GM23338 (cell line): ENCODE measurements at regions not wholly inside any gene's neighbourhood (a gene's known extent, or its start where the extent isn't known, plus 50 kb on each side); places are given as distances from the start of the nearest gene placed in this dataset.

ENCODE experiments used
- ATAC-seq: fragments of 200-7000 bp; cut with Tn5 transposase; 3 replicates; pipeline ENCODE4 v1.9.1; 2020
- DNase-seq: peaks from one replicate; pipeline ENCODE4 v3.0.0-alpha.2; 2015; ENCODE audit warnings: low spot score
- H2AFZ ChIP-seq: fragments of 200-600 bp; sonication (generic); 2 replicates; pipeline ENCODE4 v1.8.0; 2016; ENCODE audit warnings: antibody characterized with exemption, mild to moderate bottlenecking, moderate library complexity
- H3F3A ChIP-seq: fragments of 200-600 bp; sonication (generic); replicated peaks from 2 replicates; pipeline ENCODE4 v1.8.0; 2017; ENCODE audit warnings: antibody characterized with exemption, mixed run types, low read depth
- H3K27ac ChIP-seq: fragments of 200-600 bp; sonication (generic); 2 replicates; pipeline ENCODE4 v1.6.1; 2016; ENCODE audit warnings: low read depth
- H3K27me3 ChIP-seq: fragments of 200-600 bp; sonication (generic); 2 replicates; pipeline ENCODE4 v1.8.0; 2016; ENCODE audit warnings: mild to moderate bottlenecking, mixed run types, moderate library complexity; ENCODE audit not compliant: insufficient read depth
- H3K36me3 ChIP-seq: fragments of 200-600 bp; sonication (generic); 2 replicates; pipeline ENCODE4 v1.8.0; 2016; ENCODE audit warnings: mild to moderate bottlenecking; ENCODE audit not compliant: insufficient read depth
- H3K4me1 ChIP-seq: fragments of 200-600 bp; sonication (generic); 2 replicates; pipeline ENCODE4 v1.8.0; 2016; ENCODE audit warnings: mild to moderate bottlenecking, moderate library complexity; ENCODE audit not compliant: insufficient read depth
- H3K4me2 ChIP-seq: fragments of 200-600 bp; sonication (generic); 2 replicates; pipeline ENCODE4 v1.7.1; 2017; ENCODE audit warnings: mixed run types
- H3K4me3 ChIP-seq: fragments of 200-600 bp; sonication (generic); 2 replicates; pipeline ENCODE4 v1.6.1; 2016; ENCODE audit warnings: mixed run types
- H3K79me2 ChIP-seq: fragments of 200-600 bp; sonication (generic); replicated peaks from 2 replicates; pipeline ENCODE4 v1.8.0; 2017; ENCODE audit warnings: mild to moderate bottlenecking; ENCODE audit not compliant: insufficient read depth
- H3K9me2 ChIP-seq: fragments of 200-600 bp; sonication (generic); 2 replicates; pipeline ENCODE4 v1.8.0; 2017; ENCODE audit not compliant: insufficient read depth
- H4K20me1 ChIP-seq: fragments of 200-600 bp; sonication (generic); replicated peaks from 2 replicates; pipeline ENCODE4 v1.8.0; 2017; ENCODE audit warnings: mild to moderate bottlenecking; ENCODE audit not compliant: insufficient read depth
- H3K27ac Mint-ChIP-seq: 2 replicates; pipeline ENCODE4 v1.8.0; 2020; ENCODE audit warnings: inconsistent platforms, mild to moderate bottlenecking, moderate library complexity, mixed read lengths
- H3K27me3 Mint-ChIP-seq: 3 replicates; pipeline ENCODE4 v1.8.0; 2022; ENCODE audit warnings: low read depth, mild to moderate bottlenecking, moderate library complexity, mixed read lengths, inconsistent platforms; ENCODE audit not compliant: insufficient read depth, poor library complexity
- H3K36me3 Mint-ChIP-seq: 3 replicates; pipeline ENCODE4 v1.8.0; 2021; ENCODE audit warnings: low read depth, mild to moderate bottlenecking, inconsistent platforms, moderate library complexity, mixed read lengths
- H3K4me1 Mint-ChIP-seq: 3 replicates; pipeline ENCODE4 v1.8.0; 2020; ENCODE audit warnings: mild to moderate bottlenecking, inconsistent platforms, mixed read lengths
- H3K4me3 Mint-ChIP-seq: 3 replicates; pipeline ENCODE4 v1.8.0; 2021; ENCODE audit warnings: moderate library complexity, mild to moderate bottlenecking, inconsistent platforms, mixed read lengths
- H3K9me3 Mint-ChIP-seq: 3 replicates; pipeline ENCODE4 v1.8.0; 2020; ENCODE audit warnings: moderate library complexity, mild to moderate bottlenecking, inconsistent platforms, mixed read lengths
- CTCF ChIP-seq, 2 experiments: fragments of 200-600 bp in 1 of 2; sonication (generic) in 1 of 2; conservative IDR thresholded peaks; 2 replicates each; pipeline versions ENCODE4 v1.5.1 to v1.6.1; 2016 to 2017; ENCODE audit warnings: antibody characterized with exemption in 2 of 2, low read depth in 2 of 2, mild to moderate bottlenecking in 2 of 2, moderate library complexity in 1 of 2
- ETS1 ChIP-seq: IDR thresholded peaks from 2 replicates; pipeline ENCODE4 v1.6.1; 2016; ENCODE audit warnings: antibody characterized with exemption
- EZH2 ChIP-seq: fragments of 200-600 bp; sonication (generic); IDR thresholded peaks from one replicate; pipeline ENCODE4 v1.8.0; 2017; ENCODE audit warnings: antibody characterized with exemption, mild to moderate bottlenecking, low read depth; ENCODE audit not compliant: unreplicated experiment
- EZH2phosphoT487 ChIP-seq: fragments of 200-600 bp; sonication (generic); IDR thresholded peaks from one replicate; pipeline ENCODE4 v1.8.1; 2018; ENCODE audit warnings: antibody characterized with exemption; ENCODE audit not compliant: unreplicated experiment
- JUNB ChIP-seq: IDR thresholded peaks from one replicate; pipeline ENCODE4 v1.6.1; 2016; ENCODE audit warnings: antibody characterized with exemption; ENCODE audit not compliant: unreplicated experiment
- NANOG ChIP-seq: IDR thresholded peaks from 2 replicates; pipeline ENCODE4 v1.6.1; 2016; ENCODE audit warnings: antibody characterized with exemption, borderline replicate concordance
- POLR2AphosphoS5 ChIP-seq: IDR thresholded peaks from 2 replicates; pipeline ENCODE4 v1.6.1; 2016; ENCODE audit warnings: antibody characterized with exemption, low read depth
- REST ChIP-seq: IDR thresholded peaks from one replicate; pipeline ENCODE4 v1.6.1; 2018; ENCODE audit warnings: antibody characterized with exemption; ENCODE audit not compliant: unreplicated experiment
- STAT1 ChIP-seq: IDR thresholded peaks from one replicate; pipeline ENCODE4 v1.6.1; 2016; ENCODE audit warnings: antibody characterized with exemption; ENCODE audit not compliant: unreplicated experiment
- ZNF462 ChIP-seq: fragments of 250-450 bp; sonication (Bioruptor Pico); IDR thresholded peaks from 2 replicates; pipeline ENCODE4 v1.5.0; 2020; ENCODE audit warnings: mild to moderate bottlenecking, moderate library complexity

- no peaks in the 10 kb centered on the region for H3K27me3 Mint-ChIP-seq
- ATAC-seq = no peak
- H3K4me3 Mint-ChIP-seq = no peak overlapping the region
- TF ChIP-seq STAT1 (no peak), ETS1 (no peak), REST (no peak), EZH2 (no peak), CTCF (conservative IDR thresholded peaks at IDR 0.05; ENCODE audit: low read depth in 2 of 2) (no peak), POLR2AphosphoS5 (no peak), NANOG (no peak), JUNB (no peak), EZH2phosphoT487 (no peak), ZNF462 (no peak)
- no peak overlapping the region for H3K27ac ChIP-seq
- H3K79me2 ChIP-seq = no peaks in the 10 kb centered on the region
- no peak overlapping the region for H3K4me3 ChIP-seq
- no peak for DNase-seq
- no peaks in the 10 kb centered on the region for H3K9me2 ChIP-seq
- H3K27me3 ChIP-seq = no peaks in the 10 kb centered on the region
- H3K9me3 Mint-ChIP-seq = no peaks in the 10 kb centered on the region
- H3K4me1 Mint-ChIP-seq = peaks cover 5% of the 10 kb centered on the region; the same call in 2 of the 3 replicates
- no peak overlapping the region for H3K4me2 ChIP-seq
- H3K36me3 ChIP-seq = no peaks in the 10 kb centered on the region
- no peak overlapping the region for H3K27ac Mint-ChIP-seq
- no peaks in the 10 kb centered on the region for H3K4me1 ChIP-seq
- no peaks in the 10 kb centered on the region for H3F3A ChIP-seq
- H4K20me1 ChIP-seq = no peaks in the 10 kb centered on the region
- H2AFZ ChIP-seq = no peak overlapping the region
- no peaks in the 10 kb centered on the region for H3K36me3 Mint-ChIP-seq
Measured at GRCh38 chrX:140848800-140849199, 139.2 kb downstream of the LINC00632 start.
